ENCODE measurements at regions not wholly inside any gene's neighbourhood (a gene's known extent, or its start where the extent isn't known, plus 50 kb on each side); places are given as distances from the start of the nearest gene placed in this dataset.
A peak's percentile ranks its signal among the peaks of the same experiment; 100 is the strongest.

DNA sequence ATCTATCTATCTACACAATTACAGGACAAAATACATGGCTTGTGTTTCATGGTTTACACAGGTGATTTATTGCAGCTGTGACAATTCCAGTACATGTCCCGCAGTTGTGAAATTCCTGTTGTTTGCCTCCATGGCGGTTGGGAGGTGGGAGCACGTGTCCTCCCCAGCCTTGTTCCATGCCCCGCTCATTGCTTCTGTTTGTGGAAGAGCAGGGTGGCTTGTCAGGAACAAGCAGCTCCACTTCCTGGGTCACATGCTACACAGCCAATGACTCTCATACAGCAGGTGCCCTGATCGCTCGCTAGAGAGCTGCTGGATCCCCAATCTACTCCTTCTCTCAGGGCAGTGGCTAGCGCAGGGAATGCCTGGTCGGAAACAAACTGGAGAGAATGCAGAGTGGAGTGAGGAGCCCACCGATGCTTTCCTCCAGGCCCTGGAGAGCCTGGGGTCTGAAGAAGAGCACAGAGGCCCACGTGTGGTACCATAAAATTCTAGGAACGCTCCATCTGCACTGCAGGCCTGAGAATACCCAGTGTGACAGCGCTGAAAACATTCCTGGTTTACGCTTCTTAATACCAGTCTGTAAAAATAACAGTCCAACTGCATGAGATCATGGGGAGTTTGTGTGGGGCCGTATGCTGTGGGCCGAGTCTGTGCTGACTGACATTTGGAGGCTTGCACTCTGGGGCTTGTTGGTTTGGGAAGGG lies 270.6 kb upstream of the RGMA start:
- Histone ChIP-seq H4K20me1 (ENCODE audit: insufficient read depth, low read length) (no peaks in the 10 kb centered on the region), H2AFZ (ENCODE audit: low read depth, low read length) (no peak overlapping the region), H3K4me1 (ENCODE audit: insufficient read depth, low read length) (no peaks in the 10 kb centered on the region), H3K27ac (ENCODE audit: low read length) (no peak overlapping the region), H3K4me2 (ENCODE audit: insufficient read depth, low read length) (no peak overlapping the region), H3K4me3 (ENCODE audit: low read depth in 1 of 2, low read length in 2 of 2) (no peak overlapping the region), H3K9me3 (ENCODE audit: insufficient read depth, low read length, severe bottlenecking) (no peaks in the 10 kb centered on the region), H3K36me3 (ENCODE audit: insufficient read depth, low read length) (no peaks in the 10 kb centered on the region), H3K27me3 (ENCODE audit: insufficient read depth, low read length, poor library complexity) (no peaks in the 10 kb centered on the region), H3K9ac (ENCODE audit: low read depth, low read length) (no peak overlapping the region), H3K79me2 (ENCODE audit: insufficient read depth, low read length) (no peaks in the 10 kb centered on the region)
- ATAC-seq (ENCODE audit: insufficient read depth, low read depth) (no peak), DNase-seq (no peak)
- TF ChIP-seq CTCF (IDR thresholded peaks at IDR 0.05; ENCODE audit: borderline replicate concordance, extremely low read depth, low read length, poor library complexity, severe bottlenecking) (no peak), EZH2 (IDR thresholded peaks at IDR 0.05; ENCODE audit: borderline replicate concordance, low read depth, low read length, severe bottlenecking) (no peak)

DNA sequence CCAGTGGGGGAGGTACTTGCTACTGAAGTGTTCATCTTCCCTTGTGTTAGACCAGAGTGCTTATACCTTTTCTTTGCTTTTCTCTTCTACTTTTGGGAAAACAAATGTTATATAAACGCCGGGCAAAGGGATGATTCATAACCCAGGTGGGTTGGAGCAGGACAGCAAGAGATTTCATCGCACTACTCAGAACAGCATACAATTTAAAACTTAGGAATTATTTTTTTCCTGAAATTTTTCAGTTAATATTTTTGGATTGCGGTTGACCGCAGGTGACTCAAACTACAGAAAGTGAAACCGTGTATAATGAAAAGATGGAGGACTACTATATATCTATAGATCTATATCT lies 270.0 kb upstream of the RGMA start:
- Histone ChIP-seq H2AFZ (ENCODE audit: low read depth, low read length) (no peak overlapping the region), H3K27me3 (ENCODE audit: insufficient read depth, low read length, poor library complexity) (no peaks in the 10 kb centered on the region), H3K9ac (ENCODE audit: low read depth, low read length) (no peak overlapping the region), H3K36me3 (ENCODE audit: insufficient read depth, low read length) (no peaks in the 10 kb centered on the region), H3K79me2 (ENCODE audit: insufficient read depth, low read length) (no peaks in the 10 kb centered on the region), H3K9me3 (ENCODE audit: insufficient read depth, low read length, severe bottlenecking) (no peaks in the 10 kb centered on the region), H3K4me2 (ENCODE audit: insufficient read depth, low read length) (no peak overlapping the region), H4K20me1 (ENCODE audit: insufficient read depth, low read length) (no peaks in the 10 kb centered on the region), H3K4me1 (ENCODE audit: insufficient read depth, low read length) (no peaks in the 10 kb centered on the region), H3K27ac (ENCODE audit: low read length) (no peak overlapping the region), H3K4me3 (ENCODE audit: low read depth in 1 of 2, low read length in 2 of 2) (no peak overlapping the region)
- TF ChIP-seq EZH2 (IDR thresholded peaks at IDR 0.05; ENCODE audit: borderline replicate concordance, low read depth, low read length, severe bottlenecking): no peak
- no peak for TF ChIP-seq CTCF (IDR thresholded peaks at IDR 0.05; ENCODE audit: borderline replicate concordance, extremely low read depth, low read length, poor library complexity, severe bottlenecking)
- DNase-seq (no peak), ATAC-seq (ENCODE audit: insufficient read depth, low read depth) (no peak)

- H2AFZ ChIP-seq (ENCODE audit: low read depth, low read length): no peak overlapping the region
- H3K27ac ChIP-seq (ENCODE audit: low read length): no peak overlapping the region
- no peak for DNase-seq
- H3K4me2 ChIP-seq (ENCODE audit: insufficient read depth, low read length): no peak overlapping the region
- no peak for TF ChIP-seq EZH2 (IDR thresholded peaks at IDR 0.05; ENCODE audit: borderline replicate concordance, low read depth, low read length, severe bottlenecking)
- TF ChIP-seq CTCF (IDR thresholded peaks at IDR 0.05; ENCODE audit: borderline replicate concordance, extremely low read depth, low read length, poor library complexity, severe bottlenecking): no peak
- no peaks in the 10 kb centered on the region for H3K27me3 ChIP-seq (ENCODE audit: insufficient read depth, low read length, poor library complexity)
- 0 out of 3 replicates have a peak, but pooled peaks have one; percentile 27 for ATAC-seq (ENCODE audit: insufficient read depth, low read depth)
- H3K4me1 ChIP-seq (ENCODE audit: insufficient read depth, low read length): no peaks in the 10 kb centered on the region
- no peaks in the 10 kb centered on the region for H3K36me3 ChIP-seq (ENCODE audit: insufficient read depth, low read length)
- no peaks in the 10 kb centered on the region for H3K9me3 ChIP-seq (ENCODE audit: insufficient read depth, low read length, severe bottlenecking)
- H3K79me2 ChIP-seq (ENCODE audit: insufficient read depth, low read length): no peaks in the 10 kb centered on the region
- no peak overlapping the region for H3K4me3 ChIP-seq (ENCODE audit: low read depth in 1 of 2, low read length in 2 of 2)
- no peaks in the 10 kb centered on the region for H4K20me1 ChIP-seq (ENCODE audit: insufficient read depth, low read length)
- no peak overlapping the region for H3K9ac ChIP-seq (ENCODE audit: low read depth, low read length)
Measured at GRCh38 chr15:93358166-93359059, 269.4 kb upstream of the RGMA start.
